H1 (cell line): ENCODE measurements at regions not wholly inside any gene's neighbourhood (a gene's known extent, or its start where the extent isn't known, plus 50 kb on each side); places are given as distances from the start of the nearest gene placed in this dataset.

Experiments used
- BRCA1 ChIP-seq: IDR thresholded peaks from 2 replicates; pipeline ENCODE4 v1.6.1; 2012; ENCODE audit warnings: low read depth, low read length, improper control_type of control experiment
- POU5F1 ChIP-seq: IDR thresholded peaks from 2 replicates; pipeline ENCODE4 v1.6.1; 2011; ENCODE audit warnings: low read depth, mild to moderate bottlenecking, low read length, moderate library complexity
- RFX5 ChIP-seq: IDR thresholded peaks from 2 replicates; pipeline ENCODE4 v1.6.1; 2011; ENCODE audit warnings: low read depth, low read length, improper control_type of control experiment, borderline replicate concordance

DNA sequence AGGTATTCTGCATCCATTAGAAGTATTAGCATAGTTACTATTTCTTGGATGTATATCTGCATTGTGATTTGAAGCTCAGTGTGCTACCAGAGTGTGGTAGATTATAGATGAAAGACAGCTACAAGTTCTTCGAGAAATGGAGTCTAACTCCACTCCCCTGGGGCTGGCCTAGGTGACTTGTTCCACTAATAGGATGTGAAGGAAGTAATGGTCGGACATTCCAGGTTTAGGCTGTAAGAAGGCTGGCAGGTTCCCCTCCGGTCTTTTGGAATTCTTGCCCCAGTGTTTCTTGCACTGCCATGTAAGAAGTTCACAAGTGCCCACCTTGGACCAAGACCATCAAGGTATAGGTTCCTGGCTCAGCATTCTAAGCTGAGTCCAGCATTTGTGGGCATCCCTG is 236.4 kb downstream of the FLRT2 start (continued):
- no peak for TF ChIP-seq POU5F1
- no peak for TF ChIP-seq BRCA1
- no peak for TF ChIP-seq RFX5
